Stimulated activated CD4-positive, alpha-beta T cell treated with anti-CD3 and anti-CD28 coated beads, TNF-alpha, amount 100 ng/mL, for 48 hours (primary cell): ENCODE measurements at regions not wholly inside any gene's neighbourhood (a gene's known extent, or its start where the extent isn't known, plus 50 kb on each side); places are given as distances from the start of the nearest gene placed in this dataset.
A peak's percentile ranks its signal among the peaks of the same experiment; 100 is the strongest.

ENCODE experiments used
- DNase-seq, 3 donors: peaks; one replicate each; pipeline ENCODE4 v3.0.0-alpha.2; 2020; ENCODE audit warnings: low read depth in 3 of 3

- DNase-seq: no peak
These were observed 85.0 kb upstream of the ANO1 start for GRCh38 chr11:69992943-69993694.

DNA sequence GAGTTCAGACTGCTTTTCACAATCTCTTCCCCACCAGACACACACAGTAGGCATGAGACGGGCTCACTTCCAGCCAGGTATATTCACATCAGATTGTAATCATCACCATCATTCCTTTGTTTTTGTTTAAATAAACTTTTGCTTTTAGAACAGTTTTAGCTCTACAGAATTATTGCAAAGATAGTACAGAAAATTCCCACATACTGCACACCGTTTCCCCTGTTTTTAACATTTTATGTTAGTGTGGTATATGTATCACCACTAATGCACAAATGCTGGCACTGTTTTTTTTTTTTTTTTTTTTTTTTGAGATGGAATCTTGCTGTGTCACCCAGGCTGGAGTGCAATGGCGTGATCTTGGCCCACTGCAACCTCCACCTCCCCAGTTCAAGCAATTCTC, 83.3 kb upstream of the ANO1 start:
- DNase-seq: no peak

DNA sequence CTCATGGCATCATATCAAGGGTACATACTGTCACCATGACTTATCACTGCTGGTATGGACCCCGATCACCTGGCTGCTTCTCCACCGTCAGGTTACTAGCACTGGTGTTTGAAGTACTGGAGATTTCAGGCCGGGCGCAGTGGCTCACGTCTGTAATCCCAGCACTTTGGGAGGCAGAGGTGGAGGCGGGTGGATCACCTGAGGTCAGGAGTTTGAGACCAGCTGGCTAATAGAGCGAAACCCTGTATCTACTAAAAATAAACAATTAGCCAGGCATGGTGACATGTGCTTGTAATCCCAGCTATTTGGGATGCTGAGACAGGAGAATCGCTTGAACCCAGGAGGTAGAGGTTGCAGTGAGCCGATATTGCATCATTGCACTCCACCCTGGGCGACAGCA, 82.4 kb upstream of the ANO1 start:
- DNase-seq: no peak

GRCh38 chr11:69996451-69996850, 81.7 kb upstream of the ANO1 start:
- no peak for DNase-seq

- no peak for DNase-seq
These were observed 80.8 kb upstream of the ANO1 start for GRCh38 chr11:69997352-69997751.

DNA sequence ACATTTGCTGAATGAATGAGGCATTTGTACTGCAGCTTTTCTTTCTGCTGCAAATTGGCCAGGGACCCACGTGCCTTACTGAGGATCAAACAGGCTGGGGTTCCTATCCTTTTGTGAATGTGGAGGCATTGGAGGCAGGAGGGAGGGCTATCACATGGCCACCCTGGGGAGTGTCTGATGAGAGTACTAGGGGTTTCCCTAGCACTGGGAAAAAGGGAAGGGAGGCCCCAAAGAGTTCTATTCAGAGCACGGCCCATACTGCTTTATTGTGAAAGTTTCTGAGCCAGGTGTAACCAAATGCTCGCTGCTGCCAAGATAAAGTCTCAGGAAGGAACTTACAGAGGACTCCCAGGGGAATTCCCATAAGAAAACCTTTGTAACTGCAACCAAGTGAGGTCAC, 78.4 kb upstream of the ANO1 start:
- DNase-seq: no peak

GRCh38 chr11:70000228-70000627, 77.9 kb upstream of the ANO1 start:
- DNase-seq: no peak

DNA sequence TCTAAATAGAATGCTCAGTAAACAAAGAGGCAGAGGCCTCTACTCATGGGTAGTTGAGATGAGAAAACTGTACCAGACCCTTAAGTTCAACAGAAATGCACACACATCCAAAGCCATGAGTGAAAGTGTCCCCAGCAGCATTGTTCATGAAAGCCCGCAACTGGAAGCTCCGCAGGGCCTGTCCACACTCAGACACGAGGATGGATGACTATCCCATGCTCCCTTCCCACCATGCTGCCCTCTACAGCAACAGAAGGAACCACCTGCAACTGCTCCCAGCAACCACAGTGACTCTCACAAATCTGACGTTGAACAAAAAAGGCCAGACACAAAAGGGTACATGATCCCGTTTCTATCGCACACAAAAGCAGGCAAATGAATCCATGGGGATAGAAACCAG, 76.9 kb upstream of the ANO1 start:
- DNase-seq: no peak

GRCh38 chr11:70002433-70002832, 75.7 kb upstream of the ANO1 start:
- peak; percentile 6 to 30 (median 24) for DNase-seq

- no peak for DNase-seq
These were observed 72.9 kb upstream of the ANO1 start for GRCh38 chr11:70005107-70005818.

- no peak for DNase-seq
These were observed 70.3 kb upstream of the ANO1 start for GRCh38 chr11:70007796-70008195.

DNA sequence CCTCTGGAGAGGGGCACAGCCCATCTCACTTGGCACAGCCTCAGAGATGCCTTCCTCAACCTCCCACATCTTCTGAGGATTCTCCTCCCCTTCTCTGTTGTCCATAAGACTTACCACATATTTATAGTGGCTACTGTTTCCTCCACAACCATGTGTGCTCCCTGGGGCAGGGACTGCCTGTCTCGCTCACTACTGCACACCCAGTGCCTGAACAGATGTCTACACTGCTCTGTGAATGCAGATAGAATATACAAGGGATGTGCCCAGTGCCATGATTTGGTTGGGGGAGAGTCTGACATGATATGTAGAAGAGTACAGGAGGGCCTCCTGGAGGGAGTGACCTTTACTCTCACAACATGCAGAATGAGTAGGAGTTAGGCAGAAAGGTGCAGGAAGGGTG, 67.3 kb upstream of the ANO1 start:
- no peak for DNase-seq

GRCh38 chr11:70012134-70012733, 65.9 kb upstream of the ANO1 start:
- no peak for DNase-seq

DNA sequence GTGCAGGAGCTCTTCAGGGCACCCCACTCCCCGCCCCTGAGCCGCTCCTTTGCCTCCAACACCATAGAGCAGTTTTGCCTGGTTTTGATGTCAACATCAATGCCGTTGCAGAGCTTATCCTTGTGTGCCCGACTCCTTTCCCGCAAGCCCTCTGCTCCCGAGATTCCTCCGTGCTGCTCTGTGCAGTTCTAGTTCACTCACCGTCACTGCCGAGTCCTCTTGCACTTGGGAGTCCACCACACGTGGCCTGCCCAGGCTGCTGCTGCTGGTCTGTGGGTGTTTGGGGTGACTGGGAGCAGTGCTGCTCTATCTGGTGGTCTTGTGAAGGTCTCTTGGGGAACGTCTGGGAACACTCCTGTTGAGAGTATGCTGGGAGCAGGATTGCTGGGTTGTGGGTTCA, 63.8 kb upstream of the ANO1 start:
- DNase-seq: no peak

GRCh38 chr11:70016666-70017367, 61.3 kb upstream of the ANO1 start:
- no peak for DNase-seq

DNA sequence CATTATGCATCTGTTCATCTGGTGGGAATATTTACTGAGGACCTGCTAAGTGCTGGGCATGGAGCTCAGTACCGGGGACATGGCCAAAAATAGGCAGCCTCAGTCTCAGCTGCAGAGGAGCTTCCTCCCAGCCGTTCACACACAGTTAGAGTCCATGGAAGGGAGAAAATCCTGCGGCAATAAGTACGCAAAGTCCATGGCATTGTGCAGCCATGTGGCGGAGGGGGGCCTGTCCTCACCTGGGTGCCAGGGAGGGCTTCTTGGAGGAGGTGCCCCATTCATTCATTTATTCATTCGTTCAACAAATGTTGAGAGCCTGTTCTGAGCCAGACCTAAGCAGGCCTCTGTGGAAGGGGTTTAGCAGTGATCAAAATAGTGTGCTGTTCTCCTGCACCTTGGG, 59.3 kb upstream of the ANO1 start:
- no peak for DNase-seq

DNA sequence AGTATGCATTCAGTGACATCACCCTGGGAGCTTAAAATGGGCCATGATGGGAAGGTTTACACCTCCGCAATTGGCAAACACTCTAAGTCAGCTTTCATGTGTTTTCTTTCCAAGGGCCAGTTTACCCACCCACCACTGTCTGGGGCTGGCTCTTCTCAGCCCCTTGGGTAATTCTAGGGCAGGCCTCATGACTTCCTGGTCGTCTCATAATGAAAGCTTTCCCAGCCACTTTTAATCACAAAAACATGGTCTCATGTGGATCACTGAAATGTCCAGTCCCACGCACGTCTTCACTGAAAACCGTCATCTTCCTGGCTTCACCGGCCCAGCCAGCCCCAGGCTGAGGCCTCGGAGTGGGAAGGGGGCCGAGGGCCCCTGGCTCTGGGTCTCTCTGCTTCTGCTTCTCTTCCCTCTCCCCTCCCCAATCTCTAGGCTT, 58.5 kb upstream of the ANO1 start:
- no peak for DNase-seq

DNA sequence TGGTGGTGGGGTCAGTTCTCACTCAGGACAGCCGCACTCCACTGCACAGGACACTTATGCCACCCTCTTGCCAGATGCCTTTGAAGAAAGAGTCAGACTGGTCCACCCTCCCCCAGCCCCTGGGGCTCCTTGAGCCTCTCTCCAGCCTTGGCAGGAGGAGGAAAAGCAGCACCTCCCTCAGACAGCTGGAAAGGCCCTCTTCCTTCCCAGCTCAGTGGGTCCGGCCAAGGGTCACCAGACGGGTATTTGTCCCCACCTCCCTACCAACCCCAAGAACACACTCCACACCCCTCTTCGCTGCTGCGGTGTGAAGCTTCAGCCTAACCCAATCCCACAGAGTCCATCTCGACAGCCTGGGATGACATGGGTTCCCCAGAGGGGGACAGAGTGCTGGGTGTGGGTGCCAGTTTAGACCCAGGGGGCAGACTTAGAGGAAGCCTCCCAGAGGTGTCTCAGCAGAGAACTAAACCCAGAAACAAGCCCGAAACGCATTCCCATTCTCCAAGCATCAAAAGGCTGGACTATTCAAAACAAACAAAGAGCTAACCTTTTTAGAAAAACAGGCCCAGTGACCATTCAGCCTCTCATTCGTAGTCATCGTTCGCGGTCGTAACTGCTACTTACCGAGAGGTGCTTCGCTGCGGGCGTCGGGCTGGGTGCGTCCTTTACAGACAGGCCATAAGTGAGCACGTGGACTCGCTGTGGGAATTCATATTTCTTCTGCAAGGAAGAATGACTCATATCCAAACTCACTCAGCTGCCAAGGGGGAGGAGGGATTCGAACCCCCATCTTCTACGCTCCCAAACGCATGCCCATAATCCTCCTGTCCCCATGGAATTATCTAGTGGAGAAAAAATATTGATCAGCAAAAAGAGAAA, 57.5 kb upstream of the ANO1 start:
- no peak for DNase-seq

DNA sequence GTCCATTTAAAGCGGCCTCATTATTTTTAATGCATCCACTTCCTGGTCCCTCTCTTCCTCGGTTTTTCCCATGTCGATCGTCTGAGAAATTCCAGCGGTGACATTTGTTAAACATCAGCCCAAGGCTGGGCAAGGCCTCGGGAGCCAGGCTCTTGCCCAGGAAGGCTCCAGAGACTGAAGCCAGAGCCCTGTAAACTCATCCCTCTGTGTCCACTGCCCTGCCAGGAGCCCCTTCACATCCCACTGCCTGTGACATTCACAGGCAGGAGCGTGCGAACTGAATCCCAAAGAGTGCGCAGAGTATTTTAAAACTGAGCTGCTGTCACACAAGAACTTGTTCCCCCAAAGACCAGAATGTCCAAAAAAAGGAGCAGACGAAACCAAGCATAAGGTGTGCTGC, 56.5 kb upstream of the ANO1 start:
- DNase-seq: no peak

- DNase-seq: no peak
These were observed 53.9 kb upstream of the ANO1 start for GRCh38 chr11:70024036-70024772.

- DNase-seq: no peak
These were observed 53.4 kb upstream of the ANO1 start for GRCh38 chr11:70024773-70025045.
